HCT116 (cell line): ENCODE measurements at regions not wholly inside any gene's neighbourhood (a gene's known extent, or its start where the extent isn't known, plus 50 kb on each side); places are given as distances from the start of the nearest gene placed in this dataset.

Source experiments
- ATAC-seq: fragments of 200-7000 bp; cut with Tn5 transposase; 2 replicates; pipeline ENCODE4 v1.9.1; 2020; ENCODE audit warnings: mild to moderate bottlenecking, moderate library complexity
- BruUV-seq: library from RNA; stranded (reverse); fragments of 400-500 nt; replicated peaks from 2 replicates; lab custom pipeline; 2021; lab: Mats Ljungman, UMichigan
- CTCF ChIA-PET: fragments of 300-600 bp; sonication (Branson Sonifier 250); formaldehyde crosslinking; loops from one replicate; lab custom pipeline; 2021; ENCODE audit warnings: antibody characterized with exemption; lab: Charles Lee
- POLR2A ChIA-PET: fragments of 300-600, 350-600 bp; sonication (Branson Sonifier 250); formaldehyde crosslinking; loops from one replicate; lab custom pipeline; 2021; ENCODE audit warnings: antibody characterized with exemption; lab: Charles Lee
- RAD21 ChIA-PET, 2 experiments: fragments of 300-600 bp; sonication (Branson Sonifier 250); formaldehyde crosslinking; loops; one replicate each; lab custom pipeline; 2023; ENCODE audit warnings: low total read pairs in 2 of 2; ENCODE audit not compliant: uncharacterized antibody in 2 of 2, unreplicated experiment in 2 of 2, low non-redundant PET in 1 of 2; lab: Charles Lee
- DNase-seq: peaks from one replicate; pipeline ENCODE4 v3.0.0-alpha.2; 2010; ENCODE audit warnings: low read depth, low spot score
- H2AFZ ChIP-seq: fragments of 200-600 bp; shearing (Covaris generic), sonication (generic); 2 replicates; pipeline ENCODE4 v1.6.1; 2017; ENCODE audit warnings: low read depth, mixed run types, mixed read lengths, antibody characterized with exemption, low read length; ENCODE audit not compliant: poor library complexity, severe bottlenecking
- H3K27ac ChIP-seq: 2 replicates; pipeline ENCODE4 v1.5.1; 2012; ENCODE audit warnings: low read depth, low read length
- H3K27me3 ChIP-seq: fragments of 200-600 bp; sonication (generic); 2 replicates; pipeline ENCODE4 v1.6.1; 2016; ENCODE audit warnings: mixed run types, low read length, mixed read lengths; ENCODE audit not compliant: insufficient read depth
- H3K36me3 ChIP-seq, 2 experiments: fragments of 200-500 bp in 1 of 2; fragments of 200-600 bp in 1 of 2; sonication (Bioruptor generic) in 1 of 2; sonication (generic) in 1 of 2; 2 replicates each; pipeline versions ENCODE4 v1.5.1 to v1.6.1; 2014 to 2016; ENCODE audit warnings: low read length in 2 of 2, inconsistent platforms in 1 of 2, mixed read lengths in 1 of 2, mixed run types in 1 of 2; ENCODE audit not compliant: insufficient read depth in 2 of 2, control insufficient read depth in 1 of 2
- H3K4me1 ChIP-seq, 2 experiments: fragments of 200-600 bp in 1 of 2; sonication (generic) in 1 of 2; 2 replicates each; pipeline versions ENCODE4 v1.5.1 to v1.6.1; 2012 to 2017; ENCODE audit warnings: low read length in 2 of 2, inconsistent platforms in 1 of 2, mild to moderate bottlenecking in 1 of 2, mixed read lengths in 1 of 2, mixed run types in 1 of 2, moderate library complexity in 1 of 2; ENCODE audit not compliant: insufficient read depth in 2 of 2, control insufficient read depth in 1 of 2
- H3K4me2 ChIP-seq: fragments of 200-600 bp; sonication (generic); 2 replicates; pipeline ENCODE4 v1.6.1; 2017; ENCODE audit warnings: mixed run types, low read length, mixed read lengths
- H3K4me3 ChIP-seq, 2 experiments: fragments of 200-600 bp in 1 of 2; sonication (generic) in 1 of 2; replicated peaks in 1 of 2; 2 replicates each; pipeline ENCODE4 v1.5.1; 2011 to 2016; ENCODE audit warnings: low read length in 2 of 2, control low read depth in 1 of 2, low read depth in 1 of 2, mild to moderate bottlenecking in 1 of 2, mixed read lengths in 1 of 2, mixed run types in 1 of 2
- H3K79me2 ChIP-seq: fragments of 200-600 bp; sonication (generic); 2 replicates; pipeline ENCODE4 v1.6.1; 2017; ENCODE audit warnings: mild to moderate bottlenecking, mixed run types, low read length, moderate library complexity, mixed read lengths; ENCODE audit not compliant: insufficient read depth
- H3K9ac ChIP-seq: fragments of 200-600 bp; sonication (generic); 2 replicates; pipeline ENCODE4 v1.6.1; 2016; ENCODE audit warnings: low read length, mixed read lengths
- H3K9me2 ChIP-seq: fragments of 200-600 bp; sonication (generic), shearing (Covaris generic); 2 replicates; pipeline ENCODE4 v1.6.1; 2017; ENCODE audit warnings: mixed run types, mild to moderate bottlenecking, moderate library complexity; ENCODE audit not compliant: insufficient read depth
- H3K9me3 ChIP-seq, 2 experiments: fragments of 200-500 bp in 1 of 2; fragments of 200-600 bp in 1 of 2; sonication (Bioruptor generic) in 1 of 2; sonication (generic) in 1 of 2; 2 replicates each; pipeline ENCODE4 v1.6.1; 2014 to 2017; ENCODE audit warnings: low read length in 2 of 2, mixed read lengths in 2 of 2, inconsistent platforms in 1 of 2, low read depth in 1 of 2, mild to moderate bottlenecking in 1 of 2, mixed run types in 1 of 2, moderate library complexity in 1 of 2; ENCODE audit not compliant: control insufficient read depth in 1 of 2, insufficient read depth in 1 of 2
- H4K20me1 ChIP-seq: fragments of 200-600 bp; sonication (generic), shearing (Covaris generic); 2 replicates; pipeline ENCODE4 v1.6.1; 2017; ENCODE audit warnings: mixed run types, mild to moderate bottlenecking, moderate library complexity; ENCODE audit not compliant: insufficient read depth
- ATF3 ChIP-seq: IDR thresholded peaks from 2 replicates; pipeline ENCODE4 v1.6.1; 2012
- CEBPB ChIP-seq: IDR thresholded peaks from 2 replicates; pipeline ENCODE4 v1.6.1; 2012; ENCODE audit warnings: low read depth
- CTCF ChIP-seq, 3 experiments: fragments of 200-600 bp in 1 of 3; sonication (generic) in 1 of 3; IDR thresholded peaks in 2 of 3; conservative IDR thresholded peaks in 1 of 3; 2 replicates each; pipeline ENCODE4 v1.5.1; 2012 to 2017; ENCODE audit warnings: low read depth in 2 of 3, low read length in 2 of 3, antibody characterized with exemption in 1 of 3, borderline replicate concordance in 1 of 3, control low read depth in 1 of 3, mild to moderate bottlenecking in 1 of 3, mixed read lengths in 1 of 3, mixed run types in 1 of 3, moderate library complexity in 1 of 3; ENCODE audit not compliant: insufficient read depth in 1 of 3
- EZH2 ChIP-seq: fragments of 200-600 bp; sonication (generic); IDR thresholded peaks from 2 replicates; pipeline ENCODE4 v1.6.1; 2017; ENCODE audit warnings: antibody characterized with exemption, mixed run types
- REST ChIP-seq: IDR thresholded peaks from 2 replicates; pipeline ENCODE4 v1.6.1; 2012; ENCODE audit warnings: low read depth
- SP1 ChIP-seq: IDR thresholded peaks from 2 replicates; pipeline ENCODE4 v1.6.1; 2012; ENCODE audit warnings: low read depth
- TCF7L2 ChIP-seq: IDR thresholded peaks from 2 replicates; pipeline ENCODE4 v1.7.0; 2011; ENCODE audit warnings: borderline replicate concordance, inconsistent platforms; ENCODE audit not compliant: insufficient read depth, insufficient read length; ENCODE audit errors: extremely low read depth
- ZNF274 ChIP-seq: fragments of 200-500 bp; sonication (Bioruptor generic); IDR thresholded peaks from 2 replicates; pipeline ENCODE4 v1.6.1; 2014; ENCODE audit warnings: mild to moderate bottlenecking, low read depth, low read length, inconsistent platforms
- intact Hi-C: fragments of 100-400 bp; cut with micrococcal nuclease; formaldehyde crosslinking; loops from 2 replicates; pipeline ENCODE4 v1.10.0; 2022

GRCh38 chr14:29035134-29035533, 268.5 kb downstream of the FOXG1 start:
- no peak overlapping the region for H3K9ac ChIP-seq
- H3K36me3 ChIP-seq: no peaks in the 10 kb centered on the region
- TF ChIP-seq ZNF274 (no peak), CEBPB (no peak), CTCF (IDR thresholded peaks at IDR 0.05 in 2 of 3, conservative IDR thresholded peaks at IDR 0.05 in 1 of 3; ENCODE audit: borderline replicate concordance in 1 of 3, insufficient read depth in 1 of 3, low read depth in 2 of 3, low read length in 2 of 3) (no peak), REST (no peak), TCF7L2 (no peak), EZH2 (no peak), SP1 (no peak), ATF3 (no peak)
- H3K9me2 ChIP-seq: no peaks in the 10 kb centered on the region
- H4K20me1 ChIP-seq: no peaks in the 10 kb centered on the region
- no peaks in the 10 kb centered on the region for H3K4me1 ChIP-seq
- CTCF ChIA-PET: no interaction called here
- no peaks in the 10 kb centered on the region for H3K27me3 ChIP-seq
- H3K79me2 ChIP-seq: no peaks in the 10 kb centered on the region
- no peak overlapping the region for H3K27ac ChIP-seq
- DNase-seq (no peak), ATAC-seq (no peak)
- POLR2A ChIA-PET: no interaction called here
- RAD21 ChIA-PET: no interaction called here
- no peak overlapping the region for H3K4me2 ChIP-seq
- H2AFZ ChIP-seq: no peak overlapping the region
- intact Hi-C loops: no loop called here
- peaks cover 23 to 46% of the 10 kb centered on the region in 2 experiments; a peak in 3 of 4 replicates for H3K9me3 ChIP-seq
- no peak overlapping the region for H3K4me3 ChIP-seq
- no TSS peak for BruUV-seq
